Left ventricle myocardium inferior (tissue), 1 donor: ENCODE measurements at regions not wholly inside any gene's neighbourhood (a gene's known extent, or its start where the extent isn't known, plus 50 kb on each side); places are given as distances from the start of the nearest gene placed in this dataset.

Experiments used
- DNase-seq: peaks from one replicate; pipeline ENCODE4 v3.0.0-alpha.2; 2020
- H3K27ac ChIP-seq: fragments of 200-600 bp; replicated peaks from 2 replicates; pipeline ENCODE4 v1.8.0; 2021
- H3K27me3 ChIP-seq: fragments of 200-600 bp; 2 replicates; pipeline ENCODE4 v1.8.0; 2021; ENCODE audit warnings: low read depth
- H3K36me3 ChIP-seq: fragments of 200-600 bp; 2 replicates; pipeline ENCODE4 v1.8.0; 2021
- H3K4me1 ChIP-seq: fragments of 200-600 bp; 2 replicates; pipeline ENCODE4 v1.8.0; 2021
- H3K4me3 ChIP-seq: fragments of 200-600 bp; 2 replicates; pipeline ENCODE4 v1.8.0; 2021; ENCODE audit warnings: mild to moderate bottlenecking, moderate library complexity
- H3K9me3 ChIP-seq: fragments of 200-600 bp; replicated peaks from 2 replicates; pipeline ENCODE4 v1.8.0; 2021
- CTCF ChIP-seq: fragments of 200-600 bp; IDR thresholded peaks from 2 replicates; pipeline ENCODE4 v1.8.0; 2021; ENCODE audit warnings: antibody characterized with exemption, mild to moderate bottlenecking, borderline replicate concordance
- intact Hi-C: fragments of 100-400 bp; cut with micrococcal nuclease; formaldehyde crosslinking; loops from one replicate; pipeline ENCODE4 v1.11.0; 2022
- donor health status: DM: no; HTN: yes; CAD: no; lungs with severe emphysema.

DNA sequence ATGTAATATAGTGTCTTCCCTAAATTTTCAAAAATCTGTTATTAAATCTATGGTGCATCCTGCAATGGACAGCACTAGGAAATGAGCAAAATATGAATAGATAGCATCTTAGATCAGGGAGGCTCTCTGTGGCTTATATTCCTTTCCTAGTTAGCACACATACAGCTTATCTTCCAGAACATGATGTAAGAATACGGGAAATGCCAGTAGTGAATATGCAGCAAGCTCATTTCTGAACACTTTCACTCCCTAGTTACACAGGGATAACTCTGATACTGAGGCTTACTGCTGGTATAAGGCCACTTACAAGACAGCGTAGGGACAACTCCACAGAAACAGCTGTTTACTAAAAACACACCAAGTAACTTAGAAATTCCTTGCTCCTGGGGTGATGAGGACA is 297.3 kb upstream of the SMARCA2 start:
- Histone ChIP-seq H3K4me3 (no peak overlapping the region), H3K36me3 (no peaks in the 10 kb centered on the region), H3K27ac (no peak overlapping the region), H3K27me3 (peaks cover 15% of the 10 kb centered on the region), H3K9me3 (peaks cover 7% of the 10 kb centered on the region), H3K4me1 (no peaks in the 10 kb centered on the region)
- intact Hi-C loops, result no loop called here
- no peak for DNase-seq
- no peak for TF ChIP-seq CTCF

GRCh38 chr9:1718836-1719235 is 296.3 kb upstream of the SMARCA2 start:
- Histone ChIP-seq H3K27ac (no peak overlapping the region), H3K36me3 (no peaks in the 10 kb centered on the region), H3K27me3 (peaks cover 13% of the 10 kb centered on the region), H3K4me3 (no peak overlapping the region), H3K9me3 (peaks cover 7% of the 10 kb centered on the region), H3K4me1 (no peaks in the 10 kb centered on the region)
- no peak for DNase-seq
- intact Hi-C loops, result no loop called here
- no peak for TF ChIP-seq CTCF

DNA sequence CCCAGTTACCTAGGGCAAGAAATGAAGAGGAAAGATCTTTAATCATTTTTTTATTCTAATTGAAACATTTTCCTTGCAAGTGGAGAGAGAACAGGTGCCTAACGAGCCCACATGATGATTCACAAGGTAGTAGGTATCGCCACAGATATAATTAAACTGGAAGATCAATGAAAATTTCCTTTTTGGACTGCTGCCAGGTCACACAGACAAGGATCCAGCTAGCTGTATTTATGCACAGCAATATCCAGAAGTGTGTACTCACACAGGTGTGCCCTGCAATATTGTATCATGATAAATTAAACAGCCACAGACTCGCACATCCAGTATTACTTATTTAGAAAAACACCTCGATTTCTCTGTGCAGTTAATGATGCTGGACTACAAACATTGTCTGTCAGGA is 294.0 kb upstream of the SMARCA2 start:
- no peak for TF ChIP-seq CTCF
- intact Hi-C loops, result no loop called here

DNA sequence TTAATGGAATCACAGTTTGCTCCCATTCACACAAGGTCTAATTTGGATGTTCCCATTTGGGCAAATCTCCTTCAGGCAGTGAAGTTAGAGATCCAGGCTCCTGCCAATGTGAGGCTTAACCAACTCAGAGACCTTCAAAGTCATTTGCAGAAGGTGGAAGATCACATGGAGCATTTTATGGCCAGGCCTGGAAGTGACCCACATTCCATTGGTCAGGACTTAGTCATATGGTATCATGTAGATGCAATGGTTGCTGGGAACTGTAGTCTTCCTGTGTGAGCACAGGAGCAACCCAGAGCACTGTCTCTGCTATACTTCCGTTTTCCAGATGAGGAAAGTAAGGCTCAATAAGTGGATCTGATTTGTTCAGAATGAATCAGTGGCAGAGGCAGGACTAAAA is 292.7 kb upstream of the SMARCA2 start:
- Histone ChIP-seq H3K27me3 (peaks cover 26% of the 10 kb centered on the region), H3K36me3 (no peaks in the 10 kb centered on the region), H3K27ac (no peak overlapping the region), H3K9me3 (peaks cover 7% of the 10 kb centered on the region), H3K4me1 (no peaks in the 10 kb centered on the region), H3K4me3 (no peak overlapping the region)
- no peak for DNase-seq
- TF ChIP-seq CTCF, result no peak
- intact Hi-C loops, result no loop called here

More for the DNA sequence above, 294.0 kb upstream of the SMARCA2 start:
- Histone ChIP-seq H3K4me1 (no peaks in the 10 kb centered on the region), H3K27ac (no peak overlapping the region), H3K36me3 (no peaks in the 10 kb centered on the region), H3K27me3 (peaks cover 26% of the 10 kb centered on the region), H3K9me3 (peaks cover 7% of the 10 kb centered on the region), H3K4me3 (no peak overlapping the region)
- DNase-seq, result no peak

- H3K36me3 ChIP-seq, result no peaks in the 10 kb centered on the region
- DNase-seq, result no peak
- peaks cover 6% of the 10 kb centered on the region for H3K9me3 ChIP-seq
- no peak overlapping the region for H3K27ac ChIP-seq
- H3K4me3 ChIP-seq, result no peak overlapping the region
- H3K27me3 ChIP-seq, result peaks cover 25% of the 10 kb centered on the region
- no peak for TF ChIP-seq CTCF
- intact Hi-C loops, result no loop called here
- H3K4me1 ChIP-seq, result no peaks in the 10 kb centered on the region
Measured at GRCh38 chr9:1723522-1724015, 291.6 kb upstream of the SMARCA2 start.
